OCI-LY7 (cell line): ENCODE measurements at regions not wholly inside any gene's neighbourhood (a gene's known extent, or its start where the extent isn't known, plus 50 kb on each side); places are given as distances from the start of the nearest gene placed in this dataset.

Experiments used
- BruUV-seq: library from RNA; stranded (reverse); fragments of 400-500 nt; replicated peaks from 2 replicates; lab custom pipeline; 2021; lab: Mats Ljungman, UMichigan
- CTCF ChIA-PET: fragments of 300-600 bp; sonication (Branson Sonifier 250); formaldehyde crosslinking; loops from one replicate; lab custom pipeline; 2022; ENCODE audit warnings: antibody characterized with exemption; ENCODE audit not compliant: unreplicated experiment; lab: Charles Lee
- POLR2A ChIA-PET: fragments of 300-600 bp; sonication (Branson Sonifier 250); formaldehyde crosslinking; loops from one replicate; lab custom pipeline; 2022; ENCODE audit warnings: antibody characterized with exemption; lab: Charles Lee
- DNase-seq: peaks from one replicate; pipeline ENCODE4 v3.0.0-alpha.2; 2015; ENCODE audit warnings: low spot score
- H2AFZ ChIP-seq: fragments of 200-600 bp; sonication (generic), shearing (Covaris generic); 2 replicates; pipeline ENCODE4 v1.6.1; 2014; ENCODE audit warnings: mild to moderate bottlenecking, antibody characterized with exemption, low read length, moderate library complexity
- H3K27ac ChIP-seq: fragments of 200-600 bp; sonication (generic); 2 replicates; pipeline ENCODE4 v1.5.1; 2014; ENCODE audit warnings: mixed run types, low read depth, mild to moderate bottlenecking, moderate library complexity, low read length, inconsistent platforms; ENCODE audit not compliant: poor library complexity, severe bottlenecking
- H3K36me3 ChIP-seq: fragments of 200-600 bp; sonication (generic); 2 replicates; pipeline ENCODE4 v1.6.1; 2014; ENCODE audit warnings: mild to moderate bottlenecking, antibody characterized with exemption, low read length, moderate library complexity, mixed read lengths; ENCODE audit not compliant: insufficient read depth
- H3K4me1 ChIP-seq: fragments of 200-600 bp; sonication (generic); 2 replicates; pipeline ENCODE4 v1.5.1; 2014; ENCODE audit warnings: mild to moderate bottlenecking, low read length; ENCODE audit not compliant: insufficient read depth, poor library complexity, severe bottlenecking
- H3K4me2 ChIP-seq: fragments of 200-600 bp; sonication (generic); 2 replicates; pipeline ENCODE4 v1.6.1; 2014; ENCODE audit warnings: mild to moderate bottlenecking, low read length
- H3K4me3 ChIP-seq: fragments of 200-600 bp; sonication (generic); 2 replicates; pipeline ENCODE4 v1.5.1; 2014; ENCODE audit warnings: mild to moderate bottlenecking, low read depth, low read length; ENCODE audit not compliant: poor library complexity, severe bottlenecking
- H3K79me2 ChIP-seq: fragments of 200-600 bp; sonication (generic); 2 replicates; pipeline ENCODE4 v1.6.1; 2016; ENCODE audit warnings: low read depth, mild to moderate bottlenecking, low read length, moderate library complexity, mixed read lengths; ENCODE audit not compliant: insufficient read depth
- H3K9me2 ChIP-seq: fragments of 200-600 bp; sonication (generic); 2 replicates; pipeline ENCODE4 v1.6.1; 2016; ENCODE audit warnings: mild to moderate bottlenecking, low read length, mixed read lengths; ENCODE audit not compliant: insufficient read depth
- H3K9me3 ChIP-seq: fragments of 200-600 bp; sonication (generic); 2 replicates; pipeline ENCODE4 v1.6.1; 2014; ENCODE audit warnings: mild to moderate bottlenecking, mixed run types, low read length, mixed read lengths
- H4K20me1 ChIP-seq: fragments of 200-600 bp; sonication (generic); 2 replicates; pipeline ENCODE4 v1.6.1; 2014; ENCODE audit warnings: mild to moderate bottlenecking, antibody characterized with exemption, low read length, moderate library complexity, mixed read lengths; ENCODE audit not compliant: insufficient read depth
- CTCF ChIP-seq: fragments of 200-600 bp; sonication (generic); conservative IDR thresholded peaks from 2 replicates; pipeline ENCODE4 v1.5.1; 2014; ENCODE audit warnings: mild to moderate bottlenecking, antibody characterized with exemption, low read length, moderate library complexity, mixed read lengths
- EZH2phosphoT487 ChIP-seq: fragments of 200-600 bp; sonication (generic); IDR thresholded peaks from 2 replicates; pipeline ENCODE4 v1.6.1; 2018; ENCODE audit warnings: low read depth, borderline replicate concordance, mild to moderate bottlenecking, mixed run types, antibody characterized with exemption, low read length, moderate library complexity, mixed read lengths
- intact Hi-C: fragments of 100-400 bp; cut with micrococcal nuclease; formaldehyde crosslinking; loops from one replicate; pipeline ENCODE4 v1.10.0; 2022; ENCODE audit not compliant: unreplicated experiment

- H3K4me1 ChIP-seq, result peaks cover 4% of the 10 kb centered on the region
- H3K36me3 ChIP-seq, result no peaks in the 10 kb centered on the region
- H2AFZ ChIP-seq, result peak overlapping the region; percentile 40
- no peaks in the 10 kb centered on the region for H4K20me1 ChIP-seq
- no peak overlapping the region for H3K27ac ChIP-seq
- H3K9me2 ChIP-seq, result no peaks in the 10 kb centered on the region
- H3K4me3 ChIP-seq, result no peak overlapping the region
- POLR2A ChIA-PET, result interaction anchor here (0.8 to 1.2 kb wide), 3 partner anchors 8 to 28 kb away, joined by 3 to 4 read pairs (median 3); no protein-coding TSS in a partner anchor
- H3K79me2 ChIP-seq, result no peaks in the 10 kb centered on the region
- TF ChIP-seq CTCF (no peak), EZH2phosphoT487 (no peak)
- H3K9me3 ChIP-seq, result no peaks in the 10 kb centered on the region
- BruUV-seq, result no TSS peak
- no peak overlapping the region for H3K4me2 ChIP-seq
- CTCF ChIA-PET, result no interaction called here
- no peak for DNase-seq
- intact Hi-C loops, result no loop called here
Observed at GRCh38 chr5:5708367-5708919, 286.0 kb downstream of the ICE1 start.

- H2AFZ ChIP-seq, result peak overlapping the region; percentile 10
- H3K27ac ChIP-seq, result no peak overlapping the region
- no peaks in the 10 kb centered on the region for H3K9me3 ChIP-seq
- no peak overlapping the region for H3K4me2 ChIP-seq
- no peaks in the 10 kb centered on the region for H4K20me1 ChIP-seq
- ChIA-PET CTCF (no interaction called here), POLR2A (no interaction called here)
- BruUV-seq, result no TSS peak
- no peaks in the 10 kb centered on the region for H3K79me2 ChIP-seq
- peaks cover 4% of the 10 kb centered on the region for H3K4me1 ChIP-seq
- no peaks in the 10 kb centered on the region for H3K36me3 ChIP-seq
- no peak for TF ChIP-seq EZH2phosphoT487
- TF ChIP-seq CTCF, result no peak
- no peak for DNase-seq
- no peaks in the 10 kb centered on the region for H3K9me2 ChIP-seq
- intact Hi-C loops, result no loop called here
- H3K4me3 ChIP-seq, result no peak overlapping the region
Observed at GRCh38 chr5:5705010-5705409, 282.5 kb downstream of the ICE1 start.

- intact Hi-C loops, result no loop called here
- CTCF ChIA-PET, result no interaction called here
Observed at GRCh38 chr5:5704352-5704751, 281.9 kb downstream of the ICE1 start.

More at GRCh38 chr5:5704352-5704751, 281.9 kb downstream of the ICE1 start:
- no peak for DNase-seq
- Histone ChIP-seq H3K9me3 (no peaks in the 10 kb centered on the region), H3K4me3 (no peak overlapping the region), H3K36me3 (no peaks in the 10 kb centered on the region), H4K20me1 (no peaks in the 10 kb centered on the region), H3K27ac (no peak overlapping the region), H3K4me1 (peaks cover 4% of the 10 kb centered on the region), H3K4me2 (no peak overlapping the region), H3K9me2 (no peaks in the 10 kb centered on the region), H3K79me2 (no peaks in the 10 kb centered on the region), H2AFZ (no peak overlapping the region)
- BruUV-seq, result no TSS peak
- TF ChIP-seq CTCF, result no peak
- TF ChIP-seq EZH2phosphoT487, result no peak
- POLR2A ChIA-PET, result interaction anchor here (0.7 kb wide), 1 partner anchor 580 kb away, joined by 3 read pairs; no protein-coding TSS in a partner anchor
